Muscle layer of duodenum (tissue), 2 donors: ENCODE measurements at regions not wholly inside any gene's neighbourhood (a gene's known extent, or its start where the extent isn't known, plus 50 kb on each side); places are given as distances from the start of the nearest gene placed in this dataset.

ENCODE experiments used
- H3K27ac ChIP-seq: one replicate; pipeline ENCODE4 v1.7.0; 2013; ENCODE audit warnings: mild to moderate bottlenecking, low read length
- H3K27me3 ChIP-seq: one replicate; pipeline ENCODE4 v1.7.0; 2013; ENCODE audit warnings: low read depth, mild to moderate bottlenecking, control low read depth, low read length
- H3K36me3 ChIP-seq, 2 donors: one replicate each; pipeline ENCODE4 v1.7.0; 2013; ENCODE audit warnings: low read length in 2 of 2, control low read depth in 1 of 2, mild to moderate bottlenecking in 1 of 2; ENCODE audit not compliant: insufficient read depth in 2 of 2, control insufficient read depth in 1 of 2
- H3K4me1 ChIP-seq, 2 donors: one replicate each; pipeline ENCODE4 v1.7.0; 2013; ENCODE audit warnings: low read length in 2 of 2, mild to moderate bottlenecking in 2 of 2, control low read depth in 1 of 2, moderate library complexity in 1 of 2; ENCODE audit not compliant: insufficient read depth in 2 of 2, control insufficient read depth in 1 of 2
- H3K4me3 ChIP-seq, 2 donors: one replicate each; pipeline ENCODE4 v1.7.0; 2013; ENCODE audit warnings: low read length in 2 of 2, low read depth in 1 of 2, mild to moderate bottlenecking in 1 of 2
- H3K9me3 ChIP-seq, 2 donors: one replicate each; pipeline ENCODE4 v1.7.0; 2013; ENCODE audit warnings: low read length in 2 of 2, control low read depth in 1 of 2, mild to moderate bottlenecking in 1 of 2; ENCODE audit not compliant: control insufficient read depth in 1 of 2
- donor health status: healthy.

- no peaks in the 10 kb centered on the region for H3K4me1 ChIP-seq
- no peak overlapping the region for H3K4me3 ChIP-seq
- no peaks in the 10 kb centered on the region for H3K27me3 ChIP-seq
- no peaks in the 10 kb centered on the region for H3K36me3 ChIP-seq
- no peaks in the 10 kb centered on the region for H3K9me3 ChIP-seq
- H3K27ac ChIP-seq, result no peak overlapping the region
Measured at GRCh38 chr12:83850531-83850930, 1062.1 kb downstream of the SLC6A15 start.

GRCh38 chr12:83848702-83849101 is 1063.9 kb downstream of the SLC6A15 start:
- Histone ChIP-seq H3K9me3 (no peaks in the 10 kb centered on the region), H3K4me1 (peaks cover 0 to 3% of the 10 kb centered on the region in 2 donors)

GRCh38 chr12:83843541-83843940 is 1069.1 kb downstream of the SLC6A15 start:
- H3K36me3 ChIP-seq, result no peaks in the 10 kb centered on the region
- no peak overlapping the region for H3K4me3 ChIP-seq
- H3K9me3 ChIP-seq, result no peaks in the 10 kb centered on the region
- H3K27ac ChIP-seq, result no peak overlapping the region
- no peaks in the 10 kb centered on the region for H3K27me3 ChIP-seq
- peaks cover 0 to 3% of the 10 kb centered on the region in 2 donors for H3K4me1 ChIP-seq

More at GRCh38 chr12:83848702-83849101, 1063.9 kb downstream of the SLC6A15 start:
- no peaks in the 10 kb centered on the region for H3K27me3 ChIP-seq
- no peak overlapping the region for H3K4me3 ChIP-seq
- no peak overlapping the region for H3K27ac ChIP-seq
- no peaks in the 10 kb centered on the region for H3K36me3 ChIP-seq

GRCh38 chr12:83841620-83842019 is 1071.0 kb downstream of the SLC6A15 start:
- no peaks in the 10 kb centered on the region for H3K36me3 ChIP-seq
- H3K27ac ChIP-seq, result no peak overlapping the region
- no peaks in the 10 kb centered on the region for H3K9me3 ChIP-seq
- H3K4me3 ChIP-seq, result no peak overlapping the region
- H3K4me1 ChIP-seq, result peaks cover 0 to 3% of the 10 kb centered on the region in 2 donors
- no peaks in the 10 kb centered on the region for H3K27me3 ChIP-seq

- Histone ChIP-seq H3K36me3 (no peaks in the 10 kb centered on the region), H3K27me3 (no peaks in the 10 kb centered on the region), H3K27ac (no peak overlapping the region), H3K9me3 (no peaks in the 10 kb centered on the region), H3K4me1 (no peaks in the 10 kb centered on the region), H3K4me3 (no peak overlapping the region)
Measured at GRCh38 chr12:83827860-83828259, 1084.7 kb downstream of the SLC6A15 start.

GRCh38 chr12:83827193-83827592 is 1085.4 kb downstream of the SLC6A15 start:
- H3K4me3 ChIP-seq, result no peak overlapping the region

GRCh38 chr12:83826112-83826511 is 1086.5 kb downstream of the SLC6A15 start:
- H3K36me3 ChIP-seq, result no peaks in the 10 kb centered on the region
- H3K4me1 ChIP-seq, result no peaks in the 10 kb centered on the region
- H3K4me3 ChIP-seq, result no peak overlapping the region
- no peak overlapping the region for H3K27ac ChIP-seq
- H3K9me3 ChIP-seq, result no peaks in the 10 kb centered on the region
- no peaks in the 10 kb centered on the region for H3K27me3 ChIP-seq

More at GRCh38 chr12:83827193-83827592, 1085.4 kb downstream of the SLC6A15 start:
- H3K36me3 ChIP-seq, result no peaks in the 10 kb centered on the region
- H3K4me1 ChIP-seq, result no peaks in the 10 kb centered on the region
- H3K9me3 ChIP-seq, result no peaks in the 10 kb centered on the region
- no peak overlapping the region for H3K27ac ChIP-seq
- no peaks in the 10 kb centered on the region for H3K27me3 ChIP-seq

- Histone ChIP-seq H3K9me3 (no peaks in the 10 kb centered on the region), H3K27ac (no peak overlapping the region), H3K36me3 (no peaks in the 10 kb centered on the region), H3K4me1 (peaks cover 0 to 9% of the 10 kb centered on the region in 2 donors), H3K27me3 (no peaks in the 10 kb centered on the region), H3K4me3 (no peak overlapping the region)
Measured at GRCh38 chr12:83823386-83824045, 1089.1 kb downstream of the SLC6A15 start.

- Histone ChIP-seq H3K36me3 (no peaks in the 10 kb centered on the region), H3K4me1 (peaks cover 0 to 9% of the 10 kb centered on the region in 2 donors), H3K27ac (no peak overlapping the region), H3K27me3 (no peaks in the 10 kb centered on the region), H3K4me3 (no peak overlapping the region), H3K9me3 (no peaks in the 10 kb centered on the region)
Measured at GRCh38 chr12:83821967-83822366, 1090.6 kb downstream of the SLC6A15 start.

GRCh38 chr12:83818881-83819280 is 1093.7 kb downstream of the SLC6A15 start:
- no peaks in the 10 kb centered on the region for H3K27me3 ChIP-seq
- H3K9me3 ChIP-seq, result no peaks in the 10 kb centered on the region
- H3K27ac ChIP-seq, result no peak overlapping the region
- H3K4me3 ChIP-seq, result no peak overlapping the region
- no peaks in the 10 kb centered on the region for H3K36me3 ChIP-seq
- H3K4me1 ChIP-seq, result peaks cover 0 to 9% of the 10 kb centered on the region in 2 donors

- H3K9me3 ChIP-seq, result no peaks in the 10 kb centered on the region
- peaks cover 0 to 9% of the 10 kb centered on the region in 2 donors for H3K4me1 ChIP-seq
- H3K36me3 ChIP-seq, result no peaks in the 10 kb centered on the region
- H3K27me3 ChIP-seq, result no peaks in the 10 kb centered on the region
- no peak overlapping the region for H3K4me3 ChIP-seq
- no peak overlapping the region for H3K27ac ChIP-seq
Measured at GRCh38 chr12:83817730-83818129, 1094.9 kb downstream of the SLC6A15 start.

GRCh38 chr12:83808591-83808990 is 1104.0 kb downstream of the SLC6A15 start:
- Histone ChIP-seq H3K27ac (no peak overlapping the region), H3K27me3 (no peaks in the 10 kb centered on the region), H3K36me3 (no peaks in the 10 kb centered on the region), H3K4me1 (no peaks in the 10 kb centered on the region), H3K9me3 (no peaks in the 10 kb centered on the region), H3K4me3 (no peak overlapping the region)
